ENCODE measurements at regions not wholly inside any gene's neighbourhood (a gene's known extent, or its start where the extent isn't known, plus 50 kb on each side); places are given as distances from the start of the nearest gene placed in this dataset.
"Not testable (repeated sequence)": the region's sequence is repeated elsewhere in the genome, so short reads cannot be mapped to it uniquely, and the experiment has no call there.

DNA sequence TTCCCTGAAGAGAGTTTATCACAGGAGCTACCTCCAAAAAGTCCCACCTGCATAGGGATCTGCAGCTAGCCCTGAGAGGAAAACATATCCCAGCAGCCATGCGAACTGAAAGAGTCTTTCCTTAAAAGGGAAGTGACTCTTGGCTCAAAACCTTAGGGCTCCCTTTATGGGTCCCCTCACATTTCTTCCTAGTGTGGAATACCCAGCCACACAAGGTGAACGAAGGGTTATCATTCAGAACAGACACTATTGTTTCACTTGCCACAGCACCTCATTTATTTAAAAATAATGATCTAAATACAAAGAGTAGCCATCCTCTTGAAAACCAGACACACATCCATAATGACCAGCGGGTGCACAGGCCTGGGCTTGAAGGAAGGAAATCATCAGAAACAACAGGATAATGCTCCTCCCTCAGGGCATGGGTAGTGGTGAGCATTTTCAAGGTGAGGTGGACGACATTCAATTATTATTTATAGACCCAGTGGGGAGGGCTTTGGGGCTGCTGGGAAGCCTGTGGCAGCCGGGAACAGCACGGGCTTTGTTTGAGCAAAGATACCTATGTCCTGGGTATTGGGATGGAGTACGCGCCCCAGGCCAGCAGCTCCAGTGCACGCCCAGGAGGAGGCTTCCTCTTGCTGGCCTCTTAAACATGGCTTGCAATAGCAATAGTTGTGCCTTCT lies 119.0 kb upstream of the ITGA6 start:
- H3K9me3 ChIP-seq (ENCODE audit: low read depth, low read length, poor library complexity, severe bottlenecking), result no peaks in the 10 kb centered on the region
- intact Hi-C loops (cut with micrococcal nuclease; ENCODE audit: unreplicated experiment), result no loop called here
- no peaks in the 10 kb centered on the region for H3K27me3 ChIP-seq (replicated peaks; ENCODE audit: insufficient read depth, low read depth, low read length, poor library complexity)
- H3K36me3 ChIP-seq (ENCODE audit: insufficient read depth, low read length, poor library complexity, severe bottlenecking), result no peaks in the 10 kb centered on the region
- H3K4me3 ChIP-seq (ENCODE audit: low read depth, low read length, poor library complexity, severe bottlenecking), result no peak overlapping the region
- DNase-seq (ENCODE audit: low spot score), result no peak
- BruUV-seq (replicated peaks), result no TSS peak
- TF ChIP-seq, protein P1, sequence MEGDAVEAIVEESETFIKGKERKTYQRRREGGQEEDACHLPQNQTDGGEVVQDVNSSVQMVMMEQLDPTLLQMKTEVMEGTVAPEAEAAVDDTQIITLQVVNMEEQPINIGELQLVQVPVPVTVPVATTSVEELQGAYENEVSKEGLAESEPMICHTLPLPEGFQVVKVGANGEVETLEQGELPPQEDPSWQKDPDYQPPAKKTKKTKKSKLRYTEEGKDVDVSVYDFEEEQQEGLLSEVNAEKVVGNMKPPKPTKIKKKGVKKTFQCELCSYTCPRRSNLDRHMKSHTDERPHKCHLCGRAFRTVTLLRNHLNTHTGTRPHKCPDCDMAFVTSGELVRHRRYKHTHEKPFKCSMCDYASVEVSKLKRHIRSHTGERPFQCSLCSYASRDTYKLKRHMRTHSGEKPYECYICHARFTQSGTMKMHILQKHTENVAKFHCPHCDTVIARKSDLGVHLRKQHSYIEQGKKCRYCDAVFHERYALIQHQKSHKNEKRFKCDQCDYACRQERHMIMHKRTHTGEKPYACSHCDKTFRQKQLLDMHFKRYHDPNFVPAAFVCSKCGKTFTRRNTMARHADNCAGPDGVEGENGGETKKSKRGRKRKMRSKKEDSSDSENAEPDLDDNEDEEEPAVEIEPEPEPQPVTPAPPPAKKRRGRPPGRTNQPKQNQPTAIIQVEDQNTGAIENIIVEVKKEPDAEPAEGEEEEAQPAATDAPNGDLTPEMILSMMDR (conservative IDR thresholded peaks at IDR 0.05; ENCODE audit: low read depth, low read length), result no peak
- TF ChIP-seq EZH2 (IDR thresholded peaks at IDR 0.05; ENCODE audit: borderline replicate concordance, low read depth, low read length, poor library complexity, severe bottlenecking), result no peak
- no peaks in the 10 kb centered on the region for H3K4me1 ChIP-seq (ENCODE audit: insufficient read depth, low read length, poor library complexity, severe bottlenecking)
- POLR2A ChIA-PET (ENCODE audit: low non-redundant PET), result no interaction called here
- CTCF ChIA-PET, result no interaction called here
- H3K27ac ChIP-seq (ENCODE audit: low read depth, low read length, poor library complexity, severe bottlenecking), result no peak overlapping the region

DNA sequence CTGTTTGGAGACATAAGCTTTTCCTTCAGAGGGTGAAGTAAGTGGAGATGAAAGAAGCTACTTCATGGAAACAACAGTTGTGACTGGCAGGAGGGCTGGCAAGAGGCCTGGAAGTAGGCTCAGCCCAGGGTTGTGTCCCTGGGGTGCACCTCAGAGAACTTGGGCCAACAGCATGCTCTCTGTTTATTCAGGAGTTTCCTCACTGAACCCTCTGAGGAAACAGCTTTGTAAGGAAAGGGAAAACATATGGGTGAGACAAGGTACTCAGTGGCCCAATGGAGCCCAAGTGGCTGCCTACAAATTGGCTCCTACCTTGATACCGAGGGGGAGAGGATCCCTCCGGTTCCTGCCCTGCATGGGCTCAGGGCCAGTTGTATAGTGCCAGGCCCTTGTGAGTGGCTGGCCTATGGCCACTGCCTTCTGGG lies 115.5 kb upstream of the ITGA6 start:
- CTCF ChIA-PET, result no interaction called here
- H3K27me3 ChIP-seq (replicated peaks; ENCODE audit: insufficient read depth, low read depth, low read length, poor library complexity), result no peaks in the 10 kb centered on the region
- no peaks in the 10 kb centered on the region for H3K4me1 ChIP-seq (ENCODE audit: insufficient read depth, low read length, poor library complexity, severe bottlenecking)
- no peaks in the 10 kb centered on the region for H3K36me3 ChIP-seq (ENCODE audit: insufficient read depth, low read length, poor library complexity, severe bottlenecking)
- intact Hi-C loops (cut with micrococcal nuclease; ENCODE audit: unreplicated experiment), result no loop called here
- TF ChIP-seq, protein P1 (conservative IDR thresholded peaks at IDR 0.05; ENCODE audit: low read depth, low read length), result no peak
- no peak for TF ChIP-seq EZH2 (IDR thresholded peaks at IDR 0.05; ENCODE audit: borderline replicate concordance, low read depth, low read length, poor library complexity, severe bottlenecking)
- H3K4me3 ChIP-seq (ENCODE audit: low read depth, low read length, poor library complexity, severe bottlenecking), result no peak overlapping the region
- H3K9me3 ChIP-seq (ENCODE audit: low read depth, low read length, poor library complexity, severe bottlenecking), result no peaks in the 10 kb centered on the region
- no peak for DNase-seq (ENCODE audit: low spot score)
- POLR2A ChIA-PET (ENCODE audit: low non-redundant PET), result no interaction called here
- no TSS peak for BruUV-seq (replicated peaks)
- no peak overlapping the region for H3K27ac ChIP-seq (ENCODE audit: low read depth, low read length, poor library complexity, severe bottlenecking)

- POLR2A ChIA-PET (ENCODE audit: low non-redundant PET), result interaction anchor here (0.6 kb wide), 2 partner anchors 20 to 714 kb away, joined by 3 to 4 read pairs; no protein-coding TSS in a partner anchor
- no TSS peak for BruUV-seq (replicated peaks)
- CTCF ChIA-PET, result no interaction called here
Measured at GRCh38 chr2:172313715-172314341, 113.6 kb upstream of the ITGA6 start.

DNA sequence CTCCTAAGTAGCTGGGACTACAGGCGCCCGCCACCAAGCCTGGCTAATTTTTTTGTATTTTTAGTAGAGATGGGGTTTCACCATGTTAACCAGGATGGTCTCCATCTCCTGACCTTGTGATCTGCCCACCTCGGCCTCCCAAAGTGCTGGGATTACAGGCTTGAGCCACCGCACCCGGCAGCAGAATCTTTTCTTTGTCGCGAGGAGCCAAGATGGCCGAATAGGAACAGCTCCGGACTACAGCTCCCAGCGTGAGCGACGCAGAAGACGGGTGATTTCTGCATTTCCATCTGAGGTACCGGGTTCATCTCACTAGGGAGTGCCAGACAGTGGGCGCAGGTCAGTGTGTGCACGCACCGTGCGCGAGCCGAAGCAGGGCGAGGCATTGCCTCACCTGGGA lies 112.3 kb upstream of the ITGA6 start:
- BruUV-seq (replicated peaks); DNase-seq (ENCODE audit: low spot score); POLR2A ChIA-PET (ENCODE audit: low non-redundant PET); H3K9me3 ChIP-seq (ENCODE audit: low read depth, low read length, poor library complexity, severe bottlenecking); H3K4me1 ChIP-seq (ENCODE audit: insufficient read depth, low read length, poor library complexity, severe bottlenecking); H3K4me3 ChIP-seq (ENCODE audit: low read depth, low read length, poor library complexity, severe bottlenecking); CTCF ChIA-PET; H3K27me3 ChIP-seq (replicated peaks; ENCODE audit: insufficient read depth, low read depth, low read length, poor library complexity); intact Hi-C loops (cut with micrococcal nuclease; ENCODE audit: unreplicated experiment); H3K36me3 ChIP-seq (ENCODE audit: insufficient read depth, low read length, poor library complexity, severe bottlenecking); H3K27ac ChIP-seq (ENCODE audit: low read depth, low read length, poor library complexity, severe bottlenecking): not testable (repeated sequence)

More at GRCh38 chr2:172313715-172314341, 113.6 kb upstream of the ITGA6 start:
- Histone ChIP-seq H3K4me1 (ENCODE audit: insufficient read depth, low read length, poor library complexity, severe bottlenecking) (no peaks in the 10 kb centered on the region), H3K27me3 (replicated peaks; ENCODE audit: insufficient read depth, low read depth, low read length, poor library complexity) (no peaks in the 10 kb centered on the region), H3K4me3 (ENCODE audit: low read depth, low read length, poor library complexity, severe bottlenecking) (no peak overlapping the region), H3K9me3 (ENCODE audit: low read depth, low read length, poor library complexity, severe bottlenecking) (no peaks in the 10 kb centered on the region), H3K36me3 (ENCODE audit: insufficient read depth, low read length, poor library complexity, severe bottlenecking) (no peaks in the 10 kb centered on the region), H3K27ac (ENCODE audit: low read depth, low read length, poor library complexity, severe bottlenecking) (no peak overlapping the region)
- intact Hi-C loops (cut with micrococcal nuclease; ENCODE audit: unreplicated experiment), result no loop called here
- no peak for TF ChIP-seq EZH2 (IDR thresholded peaks at IDR 0.05; ENCODE audit: borderline replicate concordance, low read depth, low read length, poor library complexity, severe bottlenecking)
- TF ChIP-seq, protein P1 (conservative IDR thresholded peaks at IDR 0.05; ENCODE audit: low read depth, low read length), result no peak
- DNase-seq (ENCODE audit: low spot score), result no peak
